ENCODE measurements at regions not wholly inside any gene's neighbourhood (a gene's known extent, or its start where the extent isn't known, plus 50 kb on each side); places are given as distances from the start of the nearest gene placed in this dataset.

DNA sequence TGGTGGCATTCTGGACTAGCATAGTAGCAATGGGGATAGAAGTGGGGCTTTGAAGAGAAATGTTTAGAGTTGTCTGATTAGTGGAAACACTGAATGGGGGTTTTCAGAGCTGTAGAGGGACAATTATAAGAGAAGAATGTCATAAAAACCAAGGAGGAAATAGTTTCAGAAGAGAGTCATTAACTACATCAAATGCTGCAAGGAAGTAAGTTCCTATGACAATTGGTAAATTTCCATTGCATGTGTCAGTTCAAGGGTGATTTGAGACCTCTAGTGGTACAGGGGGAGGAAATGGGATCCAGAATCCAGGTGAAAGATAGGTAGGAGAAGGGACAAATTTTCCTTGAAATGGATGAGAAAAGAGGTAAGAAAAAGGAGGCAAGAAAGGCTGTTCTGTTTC is 68.3 kb upstream of the TBC1D5 start:
- H3K9ac ChIP-seq (ENCODE audit: insufficient read length, low read depth) = no peak overlapping the region
- no peaks in the 10 kb centered on the region for H3K9me3 ChIP-seq (ENCODE audit: insufficient read depth, low read length)
- H3K27me3 ChIP-seq (ENCODE audit: insufficient read depth, insufficient read length) = no peaks in the 10 kb centered on the region
- no peak overlapping the region for H3K4me3 ChIP-seq (ENCODE audit: insufficient read length, low read depth)
- no peaks in the 10 kb centered on the region for H3K36me3 ChIP-seq (ENCODE audit: insufficient read depth, insufficient read length, low read length)
- TF ChIP-seq SUZ12 (IDR thresholded peaks at IDR 0.05; ENCODE audit: extremely low read depth, insufficient read depth, insufficient read length) = no peak
- no peak for TF ChIP-seq YY1 (IDR thresholded peaks at IDR 0.05; ENCODE audit: insufficient read depth, insufficient read length)
- TF ChIP-seq ZNF274 (IDR thresholded peaks at IDR 0.05; ENCODE audit: low read depth, low read length) = no peak
- H3K4me1 ChIP-seq (ENCODE audit: insufficient read depth, insufficient read length) = no peaks in the 10 kb centered on the region
- no peak for DNase-seq (ENCODE audit: low read depth, low spot score)

DNA sequence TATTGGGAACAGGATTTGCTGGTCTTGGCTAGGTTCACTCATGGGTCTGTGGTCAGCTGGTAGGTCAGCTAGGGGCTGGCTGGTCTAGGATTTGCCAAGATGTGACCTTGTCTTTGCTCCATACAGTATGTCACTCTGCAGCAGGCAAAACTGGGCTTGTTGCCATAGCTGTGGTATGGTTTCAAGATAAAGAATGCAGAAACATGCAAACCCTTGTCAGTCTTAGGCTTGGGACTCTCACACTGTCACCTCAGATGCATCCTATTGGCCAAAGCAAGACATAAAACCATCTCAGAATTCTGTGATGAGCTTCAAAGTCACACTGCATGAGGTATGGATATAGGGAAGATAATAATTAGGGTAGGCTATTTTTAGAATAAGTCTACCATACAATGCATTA is 66.6 kb upstream of the TBC1D5 start:
- no peaks in the 10 kb centered on the region for H3K9me3 ChIP-seq (ENCODE audit: insufficient read depth, low read length)
- H3K36me3 ChIP-seq (ENCODE audit: insufficient read depth, insufficient read length, low read length) = no peaks in the 10 kb centered on the region
- H3K4me1 ChIP-seq (ENCODE audit: insufficient read depth, insufficient read length) = no peaks in the 10 kb centered on the region
- TF ChIP-seq YY1 (IDR thresholded peaks at IDR 0.05; ENCODE audit: insufficient read depth, insufficient read length) (no peak), ZNF274 (IDR thresholded peaks at IDR 0.05; ENCODE audit: low read depth, low read length) (no peak), SUZ12 (IDR thresholded peaks at IDR 0.05; ENCODE audit: extremely low read depth, insufficient read depth, insufficient read length) (no peak)
- no peak for DNase-seq (ENCODE audit: low read depth, low spot score)
- no peaks in the 10 kb centered on the region for H3K27me3 ChIP-seq (ENCODE audit: insufficient read depth, insufficient read length)
- no peak overlapping the region for H3K9ac ChIP-seq (ENCODE audit: insufficient read length, low read depth)
- no peak overlapping the region for H3K4me3 ChIP-seq (ENCODE audit: insufficient read length, low read depth)

DNA sequence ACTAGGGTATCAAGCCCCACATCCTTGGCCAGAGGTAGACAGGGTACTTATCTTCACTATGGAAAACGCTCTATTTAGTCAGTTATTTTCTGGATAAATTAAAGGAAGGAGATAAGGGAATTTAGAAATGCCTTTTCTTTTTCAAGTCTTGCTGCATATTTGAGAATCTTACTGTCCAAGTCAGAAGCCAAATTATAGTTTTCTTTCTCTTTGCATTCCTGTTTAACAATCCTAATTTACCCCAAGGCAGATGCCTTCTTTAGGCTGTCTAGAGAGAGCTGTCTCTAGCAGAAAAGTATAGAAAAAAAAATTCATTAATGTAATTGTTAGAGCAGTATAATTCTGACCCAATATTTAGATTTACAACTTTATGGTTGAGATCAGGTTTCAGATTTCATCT is 64.4 kb upstream of the TBC1D5 start:
- no peaks in the 10 kb centered on the region for H3K27me3 ChIP-seq (ENCODE audit: insufficient read depth, insufficient read length)

DNA sequence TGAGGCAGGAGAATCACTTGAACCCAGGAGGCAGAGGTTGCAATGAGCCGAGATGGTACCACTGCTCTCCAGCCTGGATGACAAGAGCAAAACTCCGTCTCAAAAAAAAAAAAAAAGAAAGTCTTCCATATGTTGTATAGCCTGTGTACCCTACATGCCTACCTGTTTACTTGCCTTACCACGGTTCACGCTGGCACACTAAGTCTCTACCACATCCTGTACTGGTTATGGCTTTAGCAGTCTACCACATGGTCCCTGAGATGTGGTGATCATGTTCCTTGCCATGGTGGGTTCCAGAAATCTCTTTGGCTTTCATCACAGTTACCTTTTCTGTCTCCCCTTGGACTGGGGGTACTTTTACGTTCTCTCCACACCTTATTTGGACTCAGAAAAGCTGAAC is 63.8 kb upstream of the TBC1D5 start:
- H3K9ac ChIP-seq (ENCODE audit: insufficient read length, low read depth) = no peak overlapping the region
- no peak for DNase-seq (ENCODE audit: low read depth, low spot score)

More for the DNA sequence above, 64.4 kb upstream of the TBC1D5 start:
- DNase-seq (ENCODE audit: low read depth, low spot score) = no peak
- Histone ChIP-seq H3K36me3 (ENCODE audit: insufficient read depth, insufficient read length, low read length) (no peaks in the 10 kb centered on the region), H3K9ac (ENCODE audit: insufficient read length, low read depth) (no peak overlapping the region), H3K9me3 (ENCODE audit: insufficient read depth, low read length) (no peaks in the 10 kb centered on the region), H3K4me1 (ENCODE audit: insufficient read depth, insufficient read length) (no peaks in the 10 kb centered on the region), H3K4me3 (ENCODE audit: insufficient read length, low read depth) (no peak overlapping the region)
- no peak for TF ChIP-seq ZNF274 (IDR thresholded peaks at IDR 0.05; ENCODE audit: low read depth, low read length)
- TF ChIP-seq YY1 (IDR thresholded peaks at IDR 0.05; ENCODE audit: insufficient read depth, insufficient read length) = no peak
- no peak for TF ChIP-seq SUZ12 (IDR thresholded peaks at IDR 0.05; ENCODE audit: extremely low read depth, insufficient read depth, insufficient read length)

DNA sequence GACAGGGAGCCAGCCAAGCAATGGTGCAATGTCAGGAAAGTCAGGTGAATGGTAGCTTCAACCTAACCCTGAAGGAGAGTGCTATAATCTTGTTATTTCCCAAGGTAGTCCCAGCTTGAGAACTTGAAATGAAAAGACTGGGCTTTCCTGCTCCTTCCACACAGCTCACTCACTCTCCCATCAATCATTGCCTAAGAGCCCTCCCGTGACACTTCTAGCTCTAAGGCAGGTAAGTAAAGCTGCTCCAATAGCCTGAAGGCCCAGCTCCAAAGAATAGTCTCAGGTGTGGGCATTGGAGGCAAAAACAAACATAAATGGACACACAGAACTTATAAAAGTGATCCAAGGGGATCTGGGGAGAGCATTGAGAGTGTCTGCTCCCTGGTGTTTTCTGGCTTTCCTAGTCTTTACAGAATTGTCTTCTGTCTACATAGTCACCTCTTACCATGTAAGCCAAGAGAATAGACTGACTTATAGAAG is 63.1 kb upstream of the TBC1D5 start:
- TF ChIP-seq YY1 (IDR thresholded peaks at IDR 0.05; ENCODE audit: insufficient read depth, insufficient read length) = no peak
- TF ChIP-seq ZNF274 (IDR thresholded peaks at IDR 0.05; ENCODE audit: low read depth, low read length) = no peak
- TF ChIP-seq SUZ12 (IDR thresholded peaks at IDR 0.05; ENCODE audit: extremely low read depth, insufficient read depth, insufficient read length) = no peak

More for the DNA sequence above, 63.8 kb upstream of the TBC1D5 start:
- Histone ChIP-seq H3K9me3 (ENCODE audit: insufficient read depth, low read length) (no peaks in the 10 kb centered on the region), H3K36me3 (ENCODE audit: insufficient read depth, insufficient read length, low read length) (no peaks in the 10 kb centered on the region), H3K27me3 (ENCODE audit: insufficient read depth, insufficient read length) (no peaks in the 10 kb centered on the region), H3K4me1 (ENCODE audit: insufficient read depth, insufficient read length) (no peaks in the 10 kb centered on the region), H3K4me3 (ENCODE audit: insufficient read length, low read depth) (no peak overlapping the region)
- TF ChIP-seq YY1 (IDR thresholded peaks at IDR 0.05; ENCODE audit: insufficient read depth, insufficient read length) (no peak), SUZ12 (IDR thresholded peaks at IDR 0.05; ENCODE audit: extremely low read depth, insufficient read depth, insufficient read length) (no peak), ZNF274 (IDR thresholded peaks at IDR 0.05; ENCODE audit: low read depth, low read length) (no peak)

DNA sequence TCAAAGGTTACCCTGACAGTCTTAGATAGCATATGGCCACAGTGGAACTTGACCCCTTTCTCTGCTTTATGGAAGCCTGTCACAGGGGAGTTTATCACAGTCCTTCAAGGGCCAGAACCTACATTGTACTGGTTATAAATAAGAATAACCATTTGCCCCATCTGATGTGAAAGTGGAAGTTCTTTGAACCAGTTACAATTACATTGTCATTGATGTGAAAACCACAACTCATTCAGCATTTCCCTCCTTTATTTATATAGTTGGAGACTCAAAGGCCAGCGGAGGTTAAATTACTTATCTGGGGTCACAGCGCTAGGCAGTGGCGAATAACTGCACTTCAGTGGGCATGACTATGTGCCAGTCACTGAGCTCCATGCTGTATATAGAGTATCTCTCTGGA is 60.5 kb upstream of the TBC1D5 start:
- H3K36me3 ChIP-seq (ENCODE audit: insufficient read depth, insufficient read length, low read length) = no peaks in the 10 kb centered on the region
- H3K4me3 ChIP-seq (ENCODE audit: insufficient read length, low read depth) = no peak overlapping the region
- no peak overlapping the region for H3K9ac ChIP-seq (ENCODE audit: insufficient read length, low read depth)
- H3K27me3 ChIP-seq (ENCODE audit: insufficient read depth, insufficient read length) = no peaks in the 10 kb centered on the region
- no peaks in the 10 kb centered on the region for H3K9me3 ChIP-seq (ENCODE audit: insufficient read depth, low read length)
- no peak for DNase-seq (ENCODE audit: low read depth, low spot score)
- no peaks in the 10 kb centered on the region for H3K4me1 ChIP-seq (ENCODE audit: insufficient read depth, insufficient read length)
- TF ChIP-seq ZNF274 (IDR thresholded peaks at IDR 0.05; ENCODE audit: low read depth, low read length) (no peak), YY1 (IDR thresholded peaks at IDR 0.05; ENCODE audit: insufficient read depth, insufficient read length) (no peak)

More for the DNA sequence above, 63.1 kb upstream of the TBC1D5 start:
- Histone ChIP-seq H3K4me1 (ENCODE audit: insufficient read depth, insufficient read length) (no peaks in the 10 kb centered on the region), H3K9ac (ENCODE audit: insufficient read length, low read depth) (no peak overlapping the region), H3K27me3 (ENCODE audit: insufficient read depth, insufficient read length) (no peaks in the 10 kb centered on the region), H3K4me3 (ENCODE audit: insufficient read length, low read depth) (no peak overlapping the region), H3K36me3 (ENCODE audit: insufficient read depth, insufficient read length, low read length) (no peaks in the 10 kb centered on the region), H3K9me3 (ENCODE audit: insufficient read depth, low read length) (no peaks in the 10 kb centered on the region)
- DNase-seq (ENCODE audit: low read depth, low spot score) = no peak

DNA sequence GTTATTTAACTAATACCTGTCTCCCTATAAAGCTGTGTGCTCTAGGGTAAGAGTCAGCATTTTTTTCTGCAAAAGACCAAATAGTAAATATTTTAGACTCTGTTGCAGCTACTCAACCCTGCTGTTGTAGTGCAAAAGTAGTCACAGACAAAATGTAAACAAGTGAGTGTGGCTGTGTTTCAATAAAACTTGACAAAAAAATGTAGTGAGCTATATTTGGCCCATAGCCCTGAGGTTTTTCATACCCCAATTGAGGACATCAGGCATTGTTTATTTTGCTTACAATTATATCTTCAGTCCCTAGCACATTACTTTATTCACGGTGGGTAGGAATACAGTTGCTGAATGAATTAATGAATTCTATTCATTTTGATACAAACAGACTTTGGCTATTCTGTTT is 58.7 kb upstream of the TBC1D5 start:
- Histone ChIP-seq H3K9me3 (ENCODE audit: insufficient read depth, low read length) (no peaks in the 10 kb centered on the region), H3K36me3 (ENCODE audit: insufficient read depth, insufficient read length, low read length) (no peaks in the 10 kb centered on the region), H3K4me3 (ENCODE audit: insufficient read length, low read depth) (no peak overlapping the region), H3K27me3 (ENCODE audit: insufficient read depth, insufficient read length) (no peaks in the 10 kb centered on the region), H3K4me1 (ENCODE audit: insufficient read depth, insufficient read length) (no peaks in the 10 kb centered on the region), H3K9ac (ENCODE audit: insufficient read length, low read depth) (no peak overlapping the region)
- TF ChIP-seq SUZ12 (IDR thresholded peaks at IDR 0.05; ENCODE audit: extremely low read depth, insufficient read depth, insufficient read length) (no peak), ZNF274 (IDR thresholded peaks at IDR 0.05; ENCODE audit: low read depth, low read length) (no peak), YY1 (IDR thresholded peaks at IDR 0.05; ENCODE audit: insufficient read depth, insufficient read length) (no peak)
- DNase-seq (ENCODE audit: low read depth, low spot score) = no peak
